ENCODE measurements at regions not wholly inside any gene's neighbourhood (a gene's known extent, or its start where the extent isn't known, plus 50 kb on each side); places are given as distances from the start of the nearest gene placed in this dataset.

DNA sequence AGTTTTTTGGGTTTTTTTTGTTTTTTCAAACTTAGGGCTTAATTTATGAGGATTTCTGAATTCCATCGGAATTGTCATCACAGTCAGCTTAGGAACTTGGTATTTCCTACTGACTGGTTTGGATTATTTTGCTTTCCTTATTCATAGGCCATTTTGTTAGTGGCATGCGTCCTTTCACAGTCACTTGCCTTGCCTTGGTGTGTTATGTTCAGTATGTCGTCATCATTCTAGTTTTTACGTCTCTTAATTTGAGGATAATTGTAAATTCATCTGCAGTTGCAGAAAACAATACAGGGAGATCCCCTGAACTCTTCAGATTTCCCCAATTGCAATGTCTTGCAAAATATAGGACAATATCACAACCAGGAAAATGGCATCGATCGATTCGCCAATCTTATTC lies 485.3 kb downstream of the CBLN2 start:
- no peak for DNase-seq

- no peak for DNase-seq
Measured at GRCh38 chr18:72056171-72056570, 488.0 kb downstream of the CBLN2 start.

- DNase-seq = no peak
Measured at GRCh38 chr18:72041313-72042032, 502.7 kb downstream of the CBLN2 start.

DNA sequence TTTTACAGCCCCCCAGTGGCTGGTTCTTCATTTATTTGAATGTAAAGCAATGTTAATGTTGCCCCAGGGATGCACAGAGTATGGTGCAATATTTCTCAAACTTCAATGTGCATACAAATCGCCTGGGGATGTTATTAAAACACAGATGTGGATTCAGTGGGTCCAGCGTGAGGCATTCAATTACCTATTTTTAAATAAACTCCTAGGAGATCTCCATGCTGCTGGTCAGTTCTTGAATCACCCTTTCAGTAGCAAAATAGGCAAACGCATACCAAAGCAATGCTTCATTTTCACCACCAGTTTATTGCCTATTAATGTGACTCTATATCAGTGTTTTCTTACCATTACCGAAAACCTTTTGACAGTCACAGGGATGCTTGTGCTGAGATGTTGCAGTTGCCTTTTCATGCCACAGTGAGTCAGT lies 530.7 kb downstream of the CBLN2 start:
- no peak for DNase-seq

GRCh38 chr18:71998547-71999097 lies 545.5 kb downstream of the CBLN2 start:
- DNase-seq = no peak

- DNase-seq = no peak
Measured at GRCh38 chr18:71995904-71996465, 548.2 kb downstream of the CBLN2 start.

- DNase-seq = no peak
Measured at GRCh38 chr18:71994273-71994672, 549.9 kb downstream of the CBLN2 start.

GRCh38 chr18:71989616-71990015 lies 554.5 kb downstream of the CBLN2 start:
- no peak for DNase-seq

GRCh38 chr18:71986351-71987050 lies 557.6 kb downstream of the CBLN2 start:
- no peak for DNase-seq

DNA sequence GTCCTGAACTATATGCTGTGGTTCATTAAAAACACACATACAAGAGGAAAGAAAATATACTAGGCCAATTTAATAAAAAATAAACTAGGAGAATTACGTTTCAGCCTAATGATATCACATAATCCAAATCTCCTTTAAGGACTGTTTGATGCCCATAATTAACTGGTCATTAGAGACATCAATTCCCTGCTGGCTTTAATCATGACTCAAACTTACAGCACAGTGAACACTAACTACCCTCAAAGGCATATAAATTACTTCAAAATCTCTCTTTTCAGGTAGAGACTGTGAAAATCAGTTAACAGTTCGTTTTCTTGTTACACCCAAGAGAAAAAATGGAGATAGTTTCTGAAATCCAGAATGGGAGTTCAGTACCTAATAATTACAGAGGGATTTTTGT lies 567.4 kb downstream of the CBLN2 start:
- DNase-seq = no peak

DNA sequence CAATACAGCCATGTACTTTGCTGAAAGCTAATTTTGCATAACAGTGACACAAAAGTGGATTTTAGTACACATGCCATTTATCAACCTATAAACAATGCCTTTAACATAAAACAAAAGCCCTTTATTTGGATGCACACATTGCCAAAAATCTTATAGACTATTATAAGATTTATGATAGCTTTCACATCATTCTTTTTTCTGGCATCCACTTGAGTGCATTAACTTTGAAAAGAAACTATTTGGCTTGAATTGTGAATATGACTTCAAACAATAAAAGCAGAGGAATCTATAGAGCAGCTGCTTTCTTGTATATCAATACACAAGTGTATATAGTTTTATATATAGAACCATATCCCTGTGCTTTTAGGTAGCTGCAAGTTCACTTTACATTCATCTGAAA lies 577.4 kb downstream of the CBLN2 start:
- no peak for DNase-seq

GRCh38 chr18:71958605-71959004 lies 585.5 kb downstream of the CBLN2 start:
- DNase-seq = no peak

- no peak for DNase-seq
Measured at GRCh38 chr18:71951001-71951400, 593.1 kb downstream of the CBLN2 start.

GRCh38 chr18:71942433-71942832 lies 601.7 kb downstream of the CBLN2 start:
- DNase-seq = no peak

DNA sequence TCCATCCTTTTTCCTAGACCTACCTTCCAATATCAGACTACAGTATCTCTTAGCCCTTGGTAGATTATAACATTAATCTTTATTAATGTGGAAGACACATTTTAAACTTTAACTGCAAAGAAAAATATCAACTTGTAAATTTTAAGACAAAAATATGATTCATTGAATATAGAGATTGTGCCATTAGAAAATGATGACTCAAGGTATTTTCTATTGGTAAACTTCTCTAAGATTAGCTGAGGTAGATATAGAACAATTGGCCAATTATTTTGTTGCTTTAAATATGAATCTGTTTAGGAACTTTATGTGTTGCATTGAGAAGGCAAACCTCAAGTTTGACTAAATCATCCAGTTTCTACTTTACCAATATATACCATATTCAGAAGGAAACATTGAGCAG lies 604.7 kb downstream of the CBLN2 start:
- no peak for DNase-seq

GRCh38 chr18:71936744-71937143 lies 607.4 kb downstream of the CBLN2 start:
- no peak for DNase-seq

DNA sequence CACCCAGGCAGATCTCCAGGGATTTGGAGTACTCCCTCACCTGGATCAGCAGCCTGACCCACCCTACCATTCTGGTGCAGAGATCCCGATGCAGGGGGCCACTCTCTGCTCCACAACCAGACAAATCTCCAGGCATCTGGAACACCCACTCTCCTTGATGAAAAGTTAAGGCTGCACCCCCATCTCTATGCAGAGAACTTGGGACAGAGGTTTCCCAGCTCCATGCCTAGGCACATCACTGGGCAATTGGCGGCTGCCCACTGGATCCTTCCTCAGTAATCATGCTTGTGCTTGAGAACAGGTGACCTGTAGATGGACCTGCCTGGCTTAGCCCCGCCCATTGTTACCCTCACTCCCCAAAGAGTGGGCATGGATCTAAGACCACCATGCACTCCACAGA lies 624.9 kb downstream of the CBLN2 start:
- DNase-seq = no peak

DNA sequence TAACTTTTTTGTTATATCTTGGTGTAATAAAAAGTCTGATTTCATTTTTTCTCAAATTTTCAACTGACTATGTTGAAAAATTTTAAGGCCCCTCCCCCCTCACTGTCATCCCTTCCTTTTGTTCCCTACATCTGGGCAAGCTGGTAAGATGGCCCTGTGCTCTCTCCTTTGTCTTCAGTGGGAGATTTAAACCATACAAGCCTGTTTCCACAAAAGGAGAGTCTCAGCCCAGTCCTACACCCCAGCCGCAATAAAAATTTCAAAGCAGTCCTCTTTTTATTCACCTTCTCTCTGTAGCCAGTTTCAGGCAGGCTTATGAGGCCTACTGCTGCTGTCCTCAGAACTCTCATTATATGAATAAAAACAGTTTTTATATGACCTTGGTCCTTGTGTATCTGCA lies 630.5 kb downstream of the CBLN2 start:
- DNase-seq = no peak

DNA sequence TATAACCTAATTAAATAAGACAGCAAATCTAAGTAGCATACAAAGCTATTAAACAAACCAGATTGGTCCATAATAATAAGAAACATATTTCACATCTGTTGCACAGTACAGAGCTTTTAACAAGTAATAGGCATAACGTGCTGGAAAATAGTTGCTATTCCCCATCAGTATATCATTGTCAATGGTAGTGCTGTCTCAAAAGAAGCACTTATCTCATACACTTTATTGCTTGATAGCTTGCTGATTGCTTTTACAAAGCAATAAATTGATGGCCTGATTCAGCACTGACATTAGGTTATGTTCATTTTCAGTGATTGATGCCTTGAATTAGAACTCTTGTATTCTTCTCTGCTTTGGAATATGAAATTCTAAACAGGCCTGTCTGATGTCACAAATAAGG lies 641.7 kb downstream of the CBLN2 start:
- DNase-seq = no peak

DNA sequence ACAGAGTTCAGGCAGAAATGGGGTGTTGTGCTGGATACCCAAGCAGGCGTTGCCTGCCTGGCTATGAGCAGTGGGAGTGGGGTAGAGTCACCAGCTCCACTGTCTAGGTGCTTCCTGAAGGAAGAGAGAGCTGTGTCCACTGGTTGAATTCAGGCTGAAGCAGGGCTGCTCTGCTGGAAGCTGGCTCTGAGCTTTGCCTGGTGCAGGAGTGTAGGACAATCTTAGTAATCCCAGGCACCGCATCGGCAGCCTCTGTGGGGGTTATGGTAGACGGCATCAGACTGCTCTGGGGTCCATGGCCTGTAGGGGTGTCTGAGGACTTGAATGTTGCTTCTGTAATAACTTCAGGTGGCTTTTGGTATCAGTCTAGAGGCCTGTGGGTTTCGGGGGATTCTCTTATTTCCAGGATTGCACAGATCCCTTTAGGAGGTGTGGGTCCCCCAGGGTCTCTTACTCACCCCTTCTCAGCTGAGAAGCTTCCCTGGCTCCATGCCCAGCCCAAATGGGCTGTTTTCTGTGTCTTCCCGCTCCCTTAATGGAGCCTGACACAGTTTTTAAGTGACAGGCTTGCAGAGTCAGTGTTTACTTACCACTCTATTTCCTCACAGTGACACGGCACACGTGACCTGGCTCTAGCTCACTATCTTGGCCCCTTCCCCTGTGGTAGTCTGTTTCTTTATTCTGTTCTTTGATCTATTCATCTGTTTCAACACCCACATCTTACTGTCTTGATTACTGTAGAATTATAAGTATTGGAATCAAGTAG lies 644.3 kb downstream of the CBLN2 start:
- DNase-seq = no peak

DNA sequence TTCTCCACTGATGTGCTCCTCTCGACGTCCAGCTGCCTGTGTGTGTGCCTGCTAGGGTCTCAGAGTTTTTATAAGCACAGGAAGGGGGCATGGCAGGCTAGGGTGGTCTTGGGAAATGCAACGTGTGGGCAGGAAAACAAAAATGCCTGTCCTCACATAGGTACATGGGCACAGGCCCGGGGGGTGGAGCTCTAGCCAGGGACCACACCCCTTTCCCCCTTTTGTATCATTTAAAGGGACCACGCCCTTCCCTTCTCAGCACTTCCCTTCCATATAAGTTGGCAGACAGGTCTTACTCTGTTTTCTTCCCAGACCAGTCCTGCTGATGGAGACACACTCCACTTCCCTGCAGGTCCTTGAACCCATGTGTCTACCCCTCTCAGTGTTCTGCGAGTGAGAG lies 645.0 kb downstream of the CBLN2 start:
- no peak for DNase-seq

- DNase-seq = no peak
Measured at GRCh38 chr18:71887509-71887908, 656.6 kb downstream of the CBLN2 start.

DNA sequence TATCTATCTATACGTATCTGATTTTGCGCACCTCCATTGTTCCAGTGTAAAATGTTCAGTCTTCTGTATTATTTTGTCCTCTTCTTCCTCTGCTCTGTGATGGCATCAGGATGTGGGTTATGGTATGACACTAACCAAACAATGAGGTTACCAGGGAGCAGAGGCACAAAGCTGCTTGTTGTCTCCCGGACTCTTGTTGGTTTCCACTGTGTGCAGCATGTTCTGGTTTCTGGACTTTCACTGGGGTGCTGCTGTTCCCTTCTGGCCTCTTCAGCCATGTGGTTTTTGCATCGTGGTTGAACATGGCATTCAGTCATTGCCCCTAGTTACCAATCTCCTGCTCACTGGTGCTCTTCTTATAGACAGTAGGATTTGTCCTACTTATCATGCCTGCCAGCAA lies 665.9 kb downstream of the CBLN2 start:
- DNase-seq = no peak
